ENCODE measurements at regions not wholly inside any gene's neighbourhood (a gene's known extent, or its start where the extent isn't known, plus 50 kb on each side); places are given as distances from the start of the nearest gene placed in this dataset.

GRCh38 chr6:169960521-169960885, 209.1 kb downstream of the ERMARD start:
- WGBS, 2 experiments (ENCODE audit: extremely low coverage in 1 of 2, insufficient coverage in 1 of 2, insufficient read length in 1 of 2, insufficient replicate concordance in 2 of 2, low coverage in 1 of 2, low lambda C conversion rate in 2 of 2, missing lambda C conversion rate in 1 of 2), result 90% methylated on average over 10 of the region's 10 CpGs; no CpG with 5 or more reads in 1 of the 2 experiments
- no peaks in the 10 kb centered on the region for H3K79me2 ChIP-seq (ENCODE audit: control insufficient read depth in 1 of 2, insufficient read depth in 2 of 2, low read length in 2 of 2)
- no peak overlapping the region for H3K4me2 ChIP-seq (ENCODE audit: insufficient read depth in 1 of 2, low read depth in 2 of 2, low read length in 2 of 2)
- H2AK5ac ChIP-seq (ENCODE audit: low read depth, low read length), result no peak overlapping the region
- no peak overlapping the region for H2BK12ac ChIP-seq (ENCODE audit: low read depth, low read length)
- no peak overlapping the region for H3K9ac ChIP-seq (replicated peaks in 1 of 4; ENCODE audit: extremely low read depth in 1 of 4, low read depth in 3 of 4, low read length in 3 of 4)
- H3K27me3 ChIP-seq (replicated peaks in 1 of 4; ENCODE audit: control insufficient read depth in 3 of 4, extremely low read depth in 1 of 4, insufficient read depth in 3 of 4, low read length in 3 of 4), result peaks cover 0 to 16% (median 8%) of the 10 kb centered on the region in 4 experiments; a peak in 5 of 7 replicates
- H2BK15ac ChIP-seq (ENCODE audit: low read length), result no peak overlapping the region
- no peak overlapping the region for H3K56ac ChIP-seq (replicated peaks; ENCODE audit: insufficient read length, low read depth, low read length)
- no peaks in the 10 kb centered on the region for H3K36me3 ChIP-seq (ENCODE audit: control insufficient read depth in 2 of 4, insufficient read depth in 4 of 4, low read length in 3 of 4)
- peaks cover 0 to 11% (median 4%) of the 10 kb centered on the region in 4 experiments; a peak in 2 of 7 replicates for H3K4me1 ChIP-seq (replicated peaks in 1 of 4; ENCODE audit: control insufficient read depth in 3 of 4, insufficient read depth in 4 of 4, low read length in 3 of 4)
- no peak overlapping the region for H3K18ac ChIP-seq (ENCODE audit: extremely low read depth, low read length)
- H3K23ac ChIP-seq (ENCODE audit: insufficient read length), result no peak overlapping the region
- FAIRE-seq (no peak), DNase-seq (ENCODE audit: low read depth in 1 of 2, low spot score in 2 of 2) (no peak)
- H3K79me1 ChIP-seq (ENCODE audit: low read depth, low read length), result no peaks in the 10 kb centered on the region
- H3K14ac ChIP-seq (ENCODE audit: insufficient read length), result no peak overlapping the region
- ChIA-PET CTCF (ENCODE audit: partially characterized antibody) (interaction anchor here (1.0 to 3.5 kb wide), 5 partner anchors 10 to 129 kb away, joined by 3 to 13 read pairs (median 4); no protein-coding TSS in a partner anchor), POLR2A (ENCODE audit: partially characterized antibody) (interaction anchor here (1.6 kb wide), 1 partner anchor 329 kb away, joined by 4 read pairs; no protein-coding TSS in a partner anchor)
- no peak overlapping the region for H3K27ac ChIP-seq (ENCODE audit: low read depth, low read length)
- H3K9me3 ChIP-seq (ENCODE audit: insufficient read depth in 2 of 2, low read depth in 1 of 2, low read length in 1 of 2), result no peaks in the 10 kb centered on the region
- no peak overlapping the region for H3K4ac ChIP-seq (replicated peaks; ENCODE audit: insufficient read length, low read depth, low read length)
- H3K4me3 ChIP-seq (ENCODE audit: extremely low read depth in 1 of 4, insufficient read depth in 2 of 4, low read depth in 3 of 4, low read length in 4 of 4), result no peak overlapping the region
- H4K5ac ChIP-seq (ENCODE audit: insufficient read length, low read depth, low read length), result no peak overlapping the region
- H2BK5ac ChIP-seq (ENCODE audit: low read depth, low read length), result no peak overlapping the region
- H4K20me1 ChIP-seq (replicated peaks in 1 of 2; ENCODE audit: control insufficient read depth in 1 of 2, insufficient read depth in 2 of 2, low read length in 2 of 2), result no peaks in the 10 kb centered on the region
- no peak overlapping the region for H2BK20ac ChIP-seq (ENCODE audit: low read length)
- H3K23me2 ChIP-seq (ENCODE audit: low read depth, low read length), result no peaks in the 10 kb centered on the region; the same call in 1 of the 2 replicates
- H2BK120ac ChIP-seq (replicated peaks; ENCODE audit: low read depth, low read length), result no peak overlapping the region
- no peak overlapping the region for H4K91ac ChIP-seq (replicated peaks; ENCODE audit: insufficient read length, low read length)
- H4K8ac ChIP-seq (ENCODE audit: extremely low read depth, insufficient read depth, low read length), result no peak overlapping the region
- H2AFZ ChIP-seq (ENCODE audit: low read length), result no peak overlapping the region
- TF ChIP-seq JUN (IDR thresholded peaks at IDR 0.05; ENCODE audit: low read depth, low read length) (no peak), GABPA (IDR thresholded peaks at IDR 0.05; ENCODE audit: borderline replicate concordance, insufficient read depth, low read length) (no peak), SUZ12 (IDR thresholded peaks at IDR 0.05; ENCODE audit: low read length) (no peak), USF2 (IDR thresholded peaks at IDR 0.05; ENCODE audit: low read length) (no peak), NANOG (IDR thresholded peaks at IDR 0.05; ENCODE audit: insufficient read depth, low read depth, low read length, poor library complexity, severe bottlenecking) (no peak), SP4 (IDR thresholded peaks at IDR 0.05; ENCODE audit: low read length) (no peak), FOSL1 (IDR thresholded peaks at IDR 0.05; ENCODE audit: insufficient read depth, low read depth, low read length) (no peak), YY1 (IDR thresholded peaks at IDR 0.05; ENCODE audit: low read depth, low read length) (no peak), SIN3A (conservative IDR thresholded peaks at IDR 0.05 in 1 of 2, IDR thresholded peaks at IDR 0.05 in 1 of 2; ENCODE audit: low read depth in 1 of 2, low read length in 2 of 2) (no peak), TAF7 (optimal IDR thresholded peaks at IDR 0.05; ENCODE audit: borderline replicate concordance, low read depth, low read length) (no peak), CBX8 (IDR thresholded peaks at IDR 0.05; ENCODE audit: borderline replicate concordance, low read depth, low read length) (no peak), CHD2 (IDR thresholded peaks at IDR 0.05; ENCODE audit: low read length) (no peak), BACH1 (IDR thresholded peaks at IDR 0.05; ENCODE audit: low read length) (no peak), POLR2AphosphoS5 (IDR thresholded peaks at IDR 0.05; ENCODE audit: low read depth, low read length) (no peak)

Measured in H1 (cell line).